Neural progenitor cell (in vitro differentiated cells): ENCODE measurements at regions not wholly inside any gene's neighbourhood (a gene's known extent, or its start where the extent isn't known, plus 50 kb on each side); places are given as distances from the start of the nearest gene placed in this dataset.

ENCODE experiments used
- EZH2phosphoT487 ChIP-seq: fragments of 200-600 bp; sonication (generic); IDR thresholded peaks from 2 replicates; pipeline ENCODE4 v1.6.1; 2017; ENCODE audit warnings: antibody characterized with exemption
- TF ChIP-seq, protein P1 (sequence below): fragments of 200-600 bp; sonication (generic); IDR thresholded peaks from 2 replicates; pipeline ENCODE4 v1.5.1; 2017; ENCODE audit warnings: antibody characterized with exemption, mild to moderate bottlenecking

DNA sequence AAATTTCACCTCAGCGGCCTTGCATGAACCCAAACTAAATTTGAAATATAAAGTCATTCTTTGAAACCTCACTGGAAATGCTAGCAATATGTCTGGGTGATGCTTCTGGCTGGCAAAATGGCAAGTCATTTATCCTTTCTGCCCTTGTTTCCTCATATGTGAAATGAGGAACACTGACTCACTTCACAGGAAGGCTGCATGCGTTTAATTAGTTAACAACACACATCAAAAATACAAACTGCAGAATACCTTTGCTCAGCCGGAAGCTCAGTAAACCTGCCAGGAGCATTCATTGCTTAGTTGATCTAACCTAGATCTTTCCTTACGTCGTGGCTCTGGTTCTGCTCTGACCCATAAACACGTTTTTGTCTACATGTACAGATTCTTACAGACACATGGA is 214.2 kb upstream of the ACVR2A start:
- TF ChIP-seq, protein P1, sequence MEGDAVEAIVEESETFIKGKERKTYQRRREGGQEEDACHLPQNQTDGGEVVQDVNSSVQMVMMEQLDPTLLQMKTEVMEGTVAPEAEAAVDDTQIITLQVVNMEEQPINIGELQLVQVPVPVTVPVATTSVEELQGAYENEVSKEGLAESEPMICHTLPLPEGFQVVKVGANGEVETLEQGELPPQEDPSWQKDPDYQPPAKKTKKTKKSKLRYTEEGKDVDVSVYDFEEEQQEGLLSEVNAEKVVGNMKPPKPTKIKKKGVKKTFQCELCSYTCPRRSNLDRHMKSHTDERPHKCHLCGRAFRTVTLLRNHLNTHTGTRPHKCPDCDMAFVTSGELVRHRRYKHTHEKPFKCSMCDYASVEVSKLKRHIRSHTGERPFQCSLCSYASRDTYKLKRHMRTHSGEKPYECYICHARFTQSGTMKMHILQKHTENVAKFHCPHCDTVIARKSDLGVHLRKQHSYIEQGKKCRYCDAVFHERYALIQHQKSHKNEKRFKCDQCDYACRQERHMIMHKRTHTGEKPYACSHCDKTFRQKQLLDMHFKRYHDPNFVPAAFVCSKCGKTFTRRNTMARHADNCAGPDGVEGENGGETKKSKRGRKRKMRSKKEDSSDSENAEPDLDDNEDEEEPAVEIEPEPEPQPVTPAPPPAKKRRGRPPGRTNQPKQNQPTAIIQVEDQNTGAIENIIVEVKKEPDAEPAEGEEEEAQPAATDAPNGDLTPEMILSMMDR: no peak
- TF ChIP-seq EZH2phosphoT487: no peak
